Mesothelial cell of epicardium (in vitro differentiated cells): ENCODE measurements at regions not wholly inside any gene's neighbourhood (a gene's known extent, or its start where the extent isn't known, plus 50 kb on each side); places are given as distances from the start of the nearest gene placed in this dataset.

Experiments
- DNase-seq, 2 experiments: peaks; one replicate each; pipeline ENCODE4 v3.0.0; 2021; ENCODE audit warnings: low spot score in 2 of 2; ENCODE audit not compliant: unreplicated experiment in 2 of 2
- H3K27ac Mint-ChIP-seq: 2 replicates; pipeline ENCODE4 v1.8.0; 2021; ENCODE audit warnings: mixed read lengths
- H3K27me3 Mint-ChIP-seq: 2 replicates; pipeline ENCODE4 v1.8.0; 2021; ENCODE audit warnings: low read depth, mixed read lengths
- H3K36me3 Mint-ChIP-seq: 2 replicates; pipeline ENCODE4 v1.8.0; 2021; ENCODE audit warnings: mixed read lengths
- H3K4me1 Mint-ChIP-seq: 2 replicates; pipeline ENCODE4 v1.8.0; 2021; ENCODE audit warnings: mixed read lengths
- H3K4me3 Mint-ChIP-seq: 2 replicates; pipeline ENCODE4 v1.8.0; 2021; ENCODE audit warnings: mild to moderate bottlenecking, moderate library complexity, mixed read lengths
- H3K9me3 Mint-ChIP-seq: 2 replicates; pipeline ENCODE4 v1.8.0; 2021; ENCODE audit warnings: mixed read lengths
- CTCF ChIP-seq: fragments of 200-600 bp; sonication (generic); IDR thresholded peaks from one replicate; pipeline ENCODE4 v1.5.0; 2021; ENCODE audit warnings: antibody characterized with exemption; ENCODE audit not compliant: unreplicated experiment

GRCh38 chr14:25501749-25502148, 451.8 kb upstream of the STXBP6 start:
- Mint-ChIP-seq H3K9me3 (no peaks in the 10 kb centered on the region), H3K4me3 (no peak overlapping the region), H3K27me3 (no peaks in the 10 kb centered on the region), H3K36me3 (no peaks in the 10 kb centered on the region), H3K27ac (no peak overlapping the region), H3K4me1 (peaks cover 3% of the 10 kb centered on the region)
- TF ChIP-seq CTCF, result no peak
- DNase-seq, result no peak

- no peaks in the 10 kb centered on the region for H3K4me1 Mint-ChIP-seq
- DNase-seq, result no peak
- no peak overlapping the region for H3K4me3 Mint-ChIP-seq
- no peaks in the 10 kb centered on the region for H3K9me3 Mint-ChIP-seq
- no peak for TF ChIP-seq CTCF
- no peaks in the 10 kb centered on the region for H3K27me3 Mint-ChIP-seq
- H3K27ac Mint-ChIP-seq, result no peak overlapping the region
- H3K36me3 Mint-ChIP-seq, result no peaks in the 10 kb centered on the region
Observed at GRCh38 chr14:25488961-25489360, 439.0 kb upstream of the STXBP6 start.

GRCh38 chr14:25485381-25485780, 435.4 kb upstream of the STXBP6 start:
- DNase-seq, result no peak
- Mint-ChIP-seq H3K27ac (no peak overlapping the region), H3K27me3 (peaks cover 7% of the 10 kb centered on the region), H3K4me3 (no peak overlapping the region), H3K36me3 (no peaks in the 10 kb centered on the region), H3K4me1 (no peaks in the 10 kb centered on the region), H3K9me3 (no peaks in the 10 kb centered on the region)
- TF ChIP-seq CTCF, result no peak

- DNase-seq, result no peak
- no peaks in the 10 kb centered on the region for H3K9me3 Mint-ChIP-seq
- no peaks in the 10 kb centered on the region for H3K4me1 Mint-ChIP-seq
- H3K27ac Mint-ChIP-seq, result no peak overlapping the region
- no peaks in the 10 kb centered on the region for H3K36me3 Mint-ChIP-seq
- H3K4me3 Mint-ChIP-seq, result no peak overlapping the region
- TF ChIP-seq CTCF, result no peak
- H3K27me3 Mint-ChIP-seq, result peaks cover 7% of the 10 kb centered on the region
Observed at GRCh38 chr14:25484906-25485305, 435.0 kb upstream of the STXBP6 start.

- Mint-ChIP-seq H3K4me1 (no peaks in the 10 kb centered on the region), H3K27ac (no peak overlapping the region), H3K4me3 (no peak overlapping the region), H3K9me3 (no peaks in the 10 kb centered on the region), H3K27me3 (peaks cover 8% of the 10 kb centered on the region), H3K36me3 (no peaks in the 10 kb centered on the region)
- DNase-seq, result no peak
- TF ChIP-seq CTCF, result no peak
Observed at GRCh38 chr14:25484235-25484634, 434.3 kb upstream of the STXBP6 start.

- no peak for DNase-seq
- no peak for TF ChIP-seq CTCF
- H3K4me3 Mint-ChIP-seq, result no peak overlapping the region
- H3K9me3 Mint-ChIP-seq, result peaks cover 3% of the 10 kb centered on the region
- H3K27me3 Mint-ChIP-seq, result peaks cover 6% of the 10 kb centered on the region
- H3K36me3 Mint-ChIP-seq, result no peaks in the 10 kb centered on the region
- no peak overlapping the region for H3K27ac Mint-ChIP-seq
- no peaks in the 10 kb centered on the region for H3K4me1 Mint-ChIP-seq
Observed at GRCh38 chr14:25477316-25478098, 427.6 kb upstream of the STXBP6 start.
